ENCODE measurements at regions not wholly inside any gene's neighbourhood (a gene's known extent, or its start where the extent isn't known, plus 50 kb on each side); places are given as distances from the start of the nearest gene placed in this dataset.
A peak's percentile ranks its signal among the peaks of the same experiment; 100 is the strongest.
"Not testable (repeated sequence)": the region's sequence is repeated elsewhere in the genome, so short reads cannot be mapped to it uniquely, and the experiment has no call there.

DNA sequence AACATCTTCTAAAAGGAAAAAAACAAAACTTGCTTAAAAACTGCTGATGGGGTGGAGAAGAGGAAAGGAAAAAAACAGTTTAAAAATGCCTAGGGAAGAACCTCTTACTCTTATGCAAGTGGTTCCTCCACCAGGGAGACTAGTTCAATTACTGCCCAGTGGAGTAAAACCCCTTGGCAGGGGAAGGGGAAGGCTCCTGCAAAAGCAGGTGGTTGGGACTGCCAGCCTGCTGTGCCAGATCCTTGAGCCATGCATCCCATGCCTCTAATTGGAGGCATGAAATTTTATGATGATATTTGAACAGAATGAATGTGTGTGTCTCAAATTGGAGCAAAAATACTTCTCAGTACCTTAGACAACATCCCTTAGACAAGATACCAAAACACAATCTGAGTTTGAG lies 118.8 kb downstream of the FSCB start:
- no peak for DNase-seq

DNA sequence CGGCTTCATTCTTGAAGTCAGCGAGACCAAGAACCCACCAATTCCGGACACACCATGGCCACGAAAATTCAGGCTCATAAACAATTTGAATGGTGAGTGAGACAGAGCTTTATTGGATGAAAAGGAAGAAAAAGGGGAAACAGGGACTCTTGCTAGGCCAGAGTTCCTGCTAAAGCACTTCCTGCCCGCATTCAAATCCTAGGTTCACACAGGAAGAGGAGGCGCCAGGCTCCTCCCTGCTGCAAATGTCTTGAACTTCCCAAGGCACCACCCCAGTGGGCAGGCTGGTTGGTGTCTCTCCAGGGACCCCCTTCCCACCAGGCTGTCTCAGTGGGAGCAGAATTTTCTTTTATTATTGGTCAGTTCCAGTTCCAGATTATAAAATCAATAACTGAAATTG lies 121.2 kb downstream of the FSCB start:
- DNase-seq: no peak

DNA sequence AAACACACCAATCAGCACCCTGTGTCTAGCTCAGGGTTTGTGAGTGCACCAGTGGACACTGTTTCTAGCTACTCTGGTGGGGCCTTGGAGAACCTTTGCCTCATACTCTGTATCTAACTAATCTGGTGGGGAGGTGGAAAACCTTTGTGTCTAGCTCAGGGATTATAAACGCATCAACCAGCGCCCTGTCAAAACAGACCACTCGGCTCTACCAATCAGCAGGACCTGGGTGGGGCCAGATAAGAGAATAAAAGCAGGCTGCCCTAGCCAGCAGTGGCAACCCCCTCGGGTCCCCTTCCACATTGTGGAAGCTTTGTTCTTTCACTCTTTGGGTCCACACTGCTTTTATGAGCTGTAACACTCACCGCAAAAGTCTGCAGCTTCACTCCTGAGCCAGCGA lies 121.8 kb downstream of the FSCB start:
- not testable (repeated sequence) for DNase-seq

DNA sequence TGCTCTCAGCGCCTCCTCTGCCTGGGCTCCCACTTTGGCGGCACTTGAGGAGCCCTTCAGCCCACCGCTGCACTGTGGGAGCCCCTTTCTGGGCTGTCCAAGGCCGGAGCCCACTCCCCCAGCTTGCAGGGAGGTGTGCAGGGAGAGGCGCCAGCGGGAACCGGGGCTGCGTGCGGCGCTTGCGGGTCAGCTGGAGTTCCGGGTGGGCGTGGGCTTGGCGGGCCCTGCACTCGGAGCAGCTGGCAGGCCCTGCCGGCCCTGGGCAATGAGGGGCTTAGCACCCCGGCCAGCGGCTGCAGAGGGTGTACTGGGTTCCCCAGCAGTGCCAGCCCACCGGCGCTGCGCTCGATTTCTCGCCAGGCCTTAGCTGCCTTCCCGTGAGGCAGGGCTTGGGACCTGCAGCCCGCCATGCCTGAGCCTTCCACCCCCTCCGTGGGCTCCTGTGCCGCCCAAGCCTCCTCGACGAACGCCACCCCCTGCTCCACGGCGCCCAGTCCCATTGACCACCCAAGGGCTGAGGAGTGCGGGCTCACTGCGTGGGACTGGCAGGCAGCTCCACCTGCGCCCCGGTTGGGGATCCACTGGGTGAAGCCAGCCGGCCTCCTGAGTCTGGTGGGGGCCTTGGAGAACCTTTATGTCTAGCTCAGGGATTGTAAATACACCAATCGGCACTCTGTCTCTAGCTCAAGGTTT lies 122.3 kb downstream of the FSCB start:
- not testable (repeated sequence) for DNase-seq

DNA sequence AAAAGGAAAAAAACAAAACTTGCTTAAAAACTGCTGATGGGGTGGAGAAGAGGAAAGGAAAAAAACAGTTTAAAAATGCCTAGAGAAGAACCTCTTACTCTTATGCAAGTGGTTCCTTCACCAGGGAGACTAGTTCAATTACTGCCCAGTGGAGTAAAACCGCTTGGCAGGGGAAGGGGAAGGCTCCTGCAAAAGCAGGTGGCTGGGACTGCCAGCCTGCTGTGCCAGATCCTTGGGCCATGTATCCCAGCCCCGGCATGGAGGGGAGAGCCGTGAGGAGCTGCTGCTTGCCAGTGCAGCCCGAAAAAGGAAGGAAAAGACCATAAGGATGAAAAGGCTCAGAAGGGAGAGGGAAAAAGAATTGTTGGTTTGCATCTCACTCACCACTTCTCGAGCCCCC lies 123.0 kb downstream of the FSCB start:
- DNase-seq: no peak

DNA sequence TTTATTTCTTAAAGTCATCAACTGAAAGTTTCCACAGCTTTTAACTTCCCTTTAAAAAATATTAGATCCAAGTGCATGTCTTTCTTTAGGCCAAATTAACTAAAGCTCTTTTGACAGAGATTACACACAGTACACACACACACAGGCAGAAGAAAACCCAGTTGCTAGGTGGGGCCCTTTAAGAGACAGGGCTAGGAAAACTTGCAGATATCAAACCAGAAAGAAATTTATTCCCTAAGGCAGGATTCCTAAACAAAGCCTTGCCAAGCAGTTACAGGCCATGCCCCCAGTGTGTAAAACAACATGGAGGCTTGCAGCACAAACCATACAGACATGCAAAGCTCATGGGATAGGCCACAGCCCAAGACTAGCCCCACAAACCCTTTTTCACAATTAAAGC lies 123.4 kb downstream of the FSCB start:
- DNase-seq: no peak

DNA sequence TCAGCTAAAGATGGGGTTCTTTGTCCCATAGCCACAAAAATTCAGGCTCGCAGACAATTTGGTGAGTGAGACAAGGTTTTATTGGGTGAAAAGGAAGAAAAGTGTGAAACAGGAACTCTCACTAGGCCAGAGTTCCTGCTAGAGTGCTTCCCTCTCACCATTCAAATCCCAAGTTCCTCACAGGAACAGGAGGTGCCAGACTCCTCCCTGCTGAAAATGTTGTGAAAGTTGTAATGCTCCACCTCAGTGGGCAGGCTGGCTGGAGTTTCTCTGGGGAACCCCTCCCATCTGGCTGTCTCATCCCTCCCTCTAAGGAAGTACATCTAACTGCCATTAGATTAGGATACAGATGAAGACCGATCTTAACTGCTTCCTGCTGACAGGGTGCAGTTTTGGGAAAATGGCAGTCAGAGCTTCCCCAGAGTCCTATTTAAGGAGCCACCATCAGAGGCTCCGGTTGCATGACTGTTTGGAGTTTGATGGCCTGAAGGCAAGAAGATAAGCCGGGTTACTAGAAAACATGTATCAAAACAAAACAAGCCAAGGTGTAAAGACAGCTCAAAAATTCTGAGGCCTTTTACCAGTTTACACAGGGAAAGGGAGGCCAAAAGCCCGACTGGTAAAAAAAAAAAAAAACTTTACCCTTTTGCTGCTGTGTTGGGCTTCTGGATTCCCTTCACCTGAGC lies 127.6 kb downstream of the FSCB start:
- no peak for DNase-seq

DNA sequence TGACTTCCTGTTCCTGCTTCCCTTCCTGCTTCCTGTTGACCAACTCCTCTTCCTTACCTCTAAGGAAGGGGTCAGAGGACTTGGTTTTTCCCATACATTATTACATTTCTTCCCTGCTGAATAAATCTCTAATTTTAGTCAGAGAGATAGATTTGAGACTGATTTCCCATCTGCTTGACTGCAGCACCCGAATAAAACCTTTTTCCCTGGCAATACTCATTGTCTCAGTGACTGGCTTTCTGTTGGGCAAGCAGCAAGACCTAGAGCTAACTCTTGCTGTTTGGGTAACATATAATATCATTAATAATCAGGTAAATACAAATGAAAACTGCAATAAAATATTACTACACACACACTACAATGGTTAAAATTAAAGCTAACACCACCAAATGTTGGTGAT lies 132.2 kb downstream of the FSCB start:
- DNase-seq: no peak

DNA sequence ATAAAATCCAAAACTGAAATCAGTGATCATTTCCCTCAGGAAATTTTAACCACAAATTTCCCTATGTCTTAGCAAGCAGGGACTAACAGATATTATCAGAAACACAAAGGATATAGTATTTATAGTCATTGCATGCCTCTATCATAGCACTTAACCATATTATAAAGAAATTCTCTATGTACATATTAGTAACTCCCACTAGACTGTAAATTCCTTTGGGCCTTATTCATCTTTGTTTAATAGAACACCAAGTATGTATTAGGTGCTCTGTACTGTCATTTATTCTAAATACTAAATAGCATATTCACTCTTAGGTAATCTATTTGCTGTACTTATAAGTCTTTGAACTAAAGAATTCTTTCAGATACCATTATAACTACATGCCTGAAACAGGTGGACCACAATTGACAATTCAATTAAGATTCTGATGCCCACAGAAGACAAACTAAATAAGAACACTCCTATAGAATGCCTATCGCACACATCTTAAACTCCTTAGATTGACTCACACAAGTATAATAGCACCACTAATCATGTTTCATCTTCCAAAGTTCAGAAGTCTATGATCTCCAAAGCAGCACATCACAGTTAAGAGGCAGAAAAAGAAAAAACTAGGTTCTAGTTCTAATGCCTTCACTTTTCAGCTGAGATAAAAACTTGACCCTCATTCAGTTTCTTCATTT lies 134.1 kb downstream of the FSCB start:
- DNase-seq: no peak

DNA sequence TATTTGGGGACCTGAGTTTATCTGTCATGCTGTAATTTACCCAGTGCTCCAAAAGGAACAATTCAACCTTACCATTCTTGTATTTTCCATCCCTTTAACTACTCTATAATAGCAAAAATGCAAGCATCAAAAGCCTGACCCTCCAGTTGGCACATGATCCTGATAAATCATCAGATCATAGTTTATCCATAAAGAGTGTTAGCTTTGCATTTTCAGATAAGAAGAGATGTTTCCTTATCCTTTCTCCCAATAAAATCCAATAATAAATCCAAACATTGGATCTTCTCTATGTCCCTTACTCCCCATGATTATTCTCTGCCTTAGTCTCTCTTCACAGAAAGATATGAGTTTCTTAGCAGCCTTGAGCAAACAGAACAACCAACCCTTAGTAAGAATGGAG lies 134.9 kb downstream of the FSCB start:
- no peak for DNase-seq

DNA sequence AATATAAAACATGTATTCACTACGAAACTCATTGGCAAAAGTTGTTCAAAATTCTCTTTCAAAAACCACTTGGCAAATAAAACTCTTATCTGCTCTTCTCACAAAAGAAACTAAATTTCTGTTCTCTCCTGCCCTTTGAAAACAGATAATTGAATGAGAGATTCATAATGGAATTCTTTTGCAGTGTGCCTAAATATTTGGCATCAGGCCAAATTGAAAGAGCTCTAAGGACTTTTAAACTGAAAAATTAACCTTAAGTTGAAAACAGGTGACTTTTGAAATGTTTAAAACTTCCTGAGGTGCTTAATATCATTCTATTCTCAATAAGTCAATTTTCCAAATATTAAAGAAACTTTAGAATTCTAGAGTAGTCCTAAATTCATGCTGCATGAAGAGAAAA lies 136.4 kb downstream of the FSCB start:
- DNase-seq: no peak

DNA sequence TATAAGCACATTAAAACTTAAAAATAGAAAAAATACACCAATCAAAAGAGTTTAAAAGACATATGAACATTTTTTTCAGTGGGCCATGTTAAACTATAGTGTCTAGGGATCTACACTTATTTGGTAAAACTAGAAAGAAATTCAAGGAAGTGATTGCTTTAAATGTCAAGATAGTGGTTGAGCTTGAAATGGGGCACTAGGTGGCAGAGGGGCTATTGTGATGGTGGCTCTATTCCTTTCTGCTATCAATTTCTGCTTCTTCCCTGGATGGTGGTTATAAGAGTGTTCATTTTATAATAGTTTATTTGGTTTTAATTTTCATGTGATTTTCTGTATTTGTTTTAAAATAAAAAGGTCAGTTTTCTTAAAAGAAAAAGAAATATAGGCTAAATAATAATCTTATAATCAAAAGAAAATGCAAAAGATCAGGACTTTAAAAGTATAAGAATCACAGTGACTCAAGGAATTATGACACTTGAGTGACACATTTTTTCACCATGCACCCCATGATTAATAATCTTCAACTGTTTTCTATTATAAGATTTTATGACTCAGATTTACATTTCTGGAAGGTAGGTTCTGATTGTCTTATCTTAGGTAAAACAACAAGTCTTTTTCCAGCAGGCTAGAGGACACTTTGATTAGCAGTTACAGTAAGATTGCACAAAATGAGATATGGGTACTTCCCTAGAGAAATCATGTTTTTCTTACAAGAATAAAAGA lies 137.5 kb downstream of the FSCB start:
- DNase-seq: no peak

DNA sequence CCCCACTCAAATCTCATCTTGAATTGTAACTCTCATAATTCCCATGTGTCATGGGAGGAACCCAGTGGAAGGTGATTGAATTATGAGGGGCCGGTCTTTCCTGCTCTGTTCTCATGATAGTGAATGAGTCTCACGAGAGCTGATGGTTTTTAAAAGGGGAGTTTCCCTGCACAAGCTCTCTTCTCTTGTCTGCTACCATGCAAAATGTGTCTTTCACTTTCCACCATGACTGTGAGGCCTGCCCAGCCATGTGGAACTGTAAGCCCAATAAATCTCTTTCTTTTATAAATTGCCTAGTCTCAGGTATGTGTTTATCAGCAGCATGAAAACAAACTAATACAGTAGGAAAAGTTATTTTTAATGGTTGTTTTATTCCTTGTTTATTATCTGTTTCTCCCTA lies 146.0 kb downstream of the FSCB start:
- no peak for DNase-seq

DNA sequence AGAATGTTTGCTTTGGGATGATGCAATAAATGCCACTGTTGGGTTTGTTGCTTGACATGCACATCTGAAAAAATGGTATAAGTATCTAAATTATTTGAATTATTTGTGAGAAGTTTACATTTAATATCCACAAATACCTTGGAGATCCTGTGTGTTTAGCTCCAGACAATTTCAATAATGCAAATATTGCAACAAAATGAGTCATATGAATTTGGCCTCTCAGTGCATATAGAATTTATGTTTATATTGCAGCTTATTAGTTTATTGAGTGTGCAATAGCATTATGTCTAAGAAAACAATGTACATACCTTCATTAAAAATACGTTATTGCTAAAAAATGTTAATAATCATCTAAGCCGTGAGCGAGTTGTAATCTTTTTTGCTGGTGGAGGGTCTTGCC lies 153.3 kb downstream of the FSCB start:
- DNase-seq: no peak

DNA sequence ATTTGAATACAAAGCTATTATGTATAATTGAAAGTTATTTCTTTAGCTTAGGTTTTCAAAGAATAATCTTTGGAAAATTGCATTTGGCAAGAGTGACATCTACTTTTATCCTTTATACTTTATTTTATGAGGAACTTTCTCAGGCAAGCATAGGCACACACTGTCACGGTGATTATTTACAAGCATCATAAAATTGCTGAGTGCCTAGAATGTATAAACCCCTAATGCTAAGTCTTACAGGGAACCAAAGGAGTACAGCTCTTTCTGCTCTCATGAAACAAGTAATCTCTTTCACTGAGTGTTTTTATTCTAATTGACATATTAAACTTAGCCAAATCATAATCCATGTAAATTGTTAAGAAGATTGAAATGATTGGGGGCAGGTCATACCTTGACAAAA lies 154.9 kb downstream of the FSCB start:
- no peak for DNase-seq

DNA sequence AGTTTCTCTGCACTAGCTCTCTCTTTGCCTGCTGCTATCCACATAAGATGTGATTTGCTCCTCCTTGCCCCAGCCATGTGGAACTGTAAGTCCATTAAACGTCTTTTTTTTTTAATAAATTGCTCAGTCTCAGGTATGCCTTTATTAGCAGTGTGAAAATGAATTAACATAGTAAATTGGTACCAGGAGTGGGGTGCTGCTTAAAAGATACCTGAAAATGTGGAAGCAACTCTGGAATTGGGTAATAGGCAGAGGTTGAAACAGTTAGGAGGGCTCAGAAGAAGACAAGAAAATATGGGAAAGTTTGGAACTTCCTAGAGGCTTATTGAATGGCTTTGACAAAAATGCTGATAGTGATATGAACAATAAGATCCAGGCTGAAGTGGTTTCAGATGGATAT lies 159.8 kb downstream of the FSCB start:
- no peak for DNase-seq

DNA sequence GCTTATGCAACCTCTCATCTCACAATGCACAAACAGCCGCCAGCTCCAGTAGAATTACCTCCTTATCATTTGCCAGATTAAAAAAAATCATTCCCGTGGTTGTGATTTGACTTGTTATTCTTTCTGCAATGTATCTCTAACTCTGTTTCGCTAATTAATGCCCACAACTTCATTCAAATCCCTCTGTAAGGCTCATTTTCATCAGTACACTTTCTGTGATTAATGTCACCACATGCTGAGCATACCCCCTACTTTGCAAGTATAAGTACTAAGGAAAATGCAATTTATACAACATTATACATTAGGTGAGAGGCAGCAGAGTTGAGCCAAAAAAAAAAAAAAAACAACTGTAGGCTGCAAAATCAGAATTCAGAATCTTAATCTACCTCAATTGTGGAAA lies 166.0 kb downstream of the FSCB start:
- no peak for DNase-seq

DNA sequence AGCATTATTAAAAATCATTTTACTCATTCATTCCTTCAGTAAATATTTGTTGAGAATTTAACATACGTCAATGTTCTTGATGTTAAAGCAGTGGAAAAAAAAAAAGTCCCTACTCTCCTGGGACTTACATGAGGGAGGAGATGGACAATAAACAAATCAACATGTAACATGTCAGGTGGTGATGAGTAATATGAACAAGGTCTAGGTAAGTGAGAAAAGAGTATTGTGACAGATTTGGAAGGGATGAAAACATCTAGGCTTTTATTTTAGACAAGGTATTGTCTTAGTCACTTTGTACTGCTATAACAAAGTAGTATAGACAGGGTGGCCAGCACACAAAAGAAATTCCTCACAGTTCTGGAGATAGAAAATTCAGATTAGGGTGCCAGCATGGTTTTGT lies 167.2 kb downstream of the FSCB start:
- DNase-seq: no peak

DNA sequence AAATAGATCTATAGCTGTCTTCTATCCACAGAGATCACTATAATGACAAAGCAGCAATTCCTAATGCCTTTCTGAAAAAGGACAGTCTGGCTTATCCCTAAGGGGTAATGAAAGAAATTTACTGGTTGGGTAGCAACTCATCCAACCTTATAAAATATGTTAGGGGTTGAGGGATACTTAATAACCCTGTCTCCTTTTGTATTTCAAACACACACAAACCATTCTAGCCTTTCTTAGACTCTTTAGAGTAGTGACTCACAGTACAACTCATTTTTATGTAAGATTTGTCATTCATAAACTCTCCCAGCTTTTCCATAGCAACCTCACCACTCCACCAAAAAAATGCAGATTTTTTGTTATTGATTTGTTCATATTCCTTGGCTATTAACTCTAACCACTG lies 167.9 kb downstream of the FSCB start:
- DNase-seq: no peak

DNA sequence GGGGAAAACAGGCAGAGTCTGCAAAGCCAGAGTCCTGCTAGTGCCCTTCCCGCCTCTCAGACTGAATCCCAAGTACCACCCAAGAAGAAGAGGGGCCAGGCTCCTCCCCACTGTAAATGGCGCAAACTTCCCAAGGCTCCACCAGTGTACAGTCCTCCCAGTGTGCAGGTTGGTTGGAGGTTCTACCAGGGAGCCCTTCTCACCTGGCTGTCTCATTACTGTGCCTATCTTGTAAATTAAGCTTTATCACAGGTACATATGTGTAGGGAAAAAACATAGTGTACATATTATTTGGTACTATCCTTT lies 189.7 kb downstream of the FSCB start:
- DNase-seq: no peak

DNA sequence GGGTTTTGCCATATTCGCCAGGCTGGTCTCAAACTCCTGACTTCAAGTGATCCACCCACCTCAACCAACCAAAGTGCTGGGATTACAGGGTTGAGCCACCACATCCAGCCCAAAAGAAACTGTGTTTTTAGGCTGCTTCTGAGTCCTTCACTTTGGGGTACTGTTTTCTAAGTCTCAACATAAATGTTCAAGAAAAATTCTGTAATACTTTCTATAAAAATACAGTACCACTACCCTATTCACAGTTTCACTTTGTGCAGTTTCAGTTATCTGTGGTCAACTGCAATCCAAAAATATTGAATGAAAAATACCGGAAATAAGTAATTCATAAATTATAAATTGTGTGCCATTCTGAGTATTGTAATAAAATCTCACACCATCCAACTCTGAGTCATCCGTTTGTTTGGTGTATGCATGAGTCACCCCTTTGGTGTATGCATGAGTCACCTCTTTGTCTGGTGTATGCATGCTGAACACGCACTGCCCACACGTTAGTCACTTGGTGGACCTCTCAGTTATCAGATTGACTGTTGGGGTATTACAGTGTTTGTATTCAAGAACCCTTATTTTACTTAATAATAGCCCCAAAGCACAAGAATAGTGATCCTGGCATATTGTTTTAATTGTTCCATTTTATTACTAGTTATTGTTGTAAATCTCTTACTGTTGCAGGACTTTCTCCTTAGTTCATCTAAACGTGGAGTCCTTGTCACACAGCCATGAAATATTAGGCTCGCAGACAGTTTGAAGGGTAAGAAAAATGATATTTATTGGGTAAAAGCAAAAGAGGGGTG lies 190.2 kb downstream of the FSCB start:
- DNase-seq: peak in 15 of 56 donors; percentile 1 to 26 (median 12)

DNA sequence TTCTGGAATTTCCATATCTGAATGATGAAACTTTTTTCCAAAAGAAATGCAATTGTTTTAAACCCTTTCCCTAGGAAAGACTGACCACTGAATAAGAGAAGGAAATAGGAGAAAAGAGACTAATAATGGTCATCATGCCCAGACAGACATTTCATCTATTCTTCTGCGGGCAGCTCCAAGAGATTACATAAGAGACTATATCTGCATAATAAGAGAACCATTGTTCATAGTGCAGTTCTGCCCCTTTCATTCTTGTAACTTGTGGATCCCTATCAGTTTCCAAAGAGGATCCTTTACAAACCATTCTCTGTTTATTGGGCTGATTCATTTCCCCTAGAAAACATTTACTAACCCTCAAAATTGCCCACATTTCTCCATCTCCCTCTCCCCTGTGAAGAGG lies 197.8 kb downstream of the FSCB start:
- no peak for DNase-seq

All from amygdala (tissue), 56 donors.